ENCODE measurements at regions not wholly inside any gene's neighbourhood (a gene's known extent, or its start where the extent isn't known, plus 50 kb on each side); places are given as distances from the start of the nearest gene placed in this dataset.

DNA sequence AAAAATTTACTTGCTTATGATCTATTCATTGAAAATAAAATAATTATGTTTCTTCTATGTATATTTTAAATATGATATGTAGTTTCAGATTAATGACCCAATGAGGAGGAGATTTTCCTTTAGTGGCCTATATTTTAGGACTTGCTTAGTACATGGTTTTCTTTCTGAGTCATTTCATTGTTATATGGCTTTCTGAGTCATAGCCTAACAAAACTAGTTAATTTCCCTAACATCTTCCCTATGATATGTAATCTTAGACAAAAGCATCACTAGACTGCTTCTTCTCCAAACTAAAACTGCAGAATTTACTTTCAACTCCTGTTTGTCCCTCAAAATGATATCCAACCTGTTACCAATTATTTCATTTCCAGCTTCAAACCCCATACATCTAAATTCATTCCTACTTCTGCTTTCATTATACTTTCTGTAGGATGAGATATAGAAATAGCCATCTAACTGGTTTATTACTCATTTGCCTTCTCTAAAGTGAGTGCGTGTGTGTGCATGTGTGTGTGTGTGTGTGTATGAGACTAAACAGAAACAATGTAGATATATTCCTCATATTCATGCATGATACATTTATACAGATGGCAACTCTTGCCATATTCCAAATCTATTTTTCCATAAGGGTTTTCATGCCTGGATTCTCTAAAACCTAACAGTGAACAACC is 915.0 kb upstream of the GBE1 start:
- H3K23ac ChIP-seq (ENCODE audit: low read length) = no peak overlapping the region
- no peak overlapping the region for H4K8ac ChIP-seq (ENCODE audit: low read depth, low read length)
- no peaks in the 10 kb centered on the region for H3K27me3 ChIP-seq (ENCODE audit: insufficient read depth, low read length)
- no peak overlapping the region for H2BK5ac ChIP-seq (ENCODE audit: low read depth, low read length, poor library complexity)
- H3K36me3 ChIP-seq (ENCODE audit: control insufficient read depth in 1 of 2, insufficient read depth in 2 of 2, low read length in 2 of 2) = no peaks in the 10 kb centered on the region
- H2AK5ac ChIP-seq (ENCODE audit: low read length) = no peak overlapping the region
- no peak overlapping the region for H4K91ac ChIP-seq (ENCODE audit: low read depth, low read length)
- DNase-seq = no peak
- H3K9ac ChIP-seq (ENCODE audit: low read length) = no peak overlapping the region
- H3K14ac ChIP-seq (ENCODE audit: low read length) = no peak overlapping the region
- no peak overlapping the region for H2BK12ac ChIP-seq (ENCODE audit: low read length)
- no peak overlapping the region for H3K4me2 ChIP-seq (ENCODE audit: low read length)
- H3K27ac ChIP-seq (ENCODE audit: low read depth, low read length) = no peak overlapping the region
- no peak overlapping the region for H4K12ac ChIP-seq (ENCODE audit: low read depth, low read length)
- no peak overlapping the region for H3K18ac ChIP-seq (ENCODE audit: low read length)
- no peaks in the 10 kb centered on the region for H3K79me1 ChIP-seq (ENCODE audit: low read length)
- H2AFZ ChIP-seq (ENCODE audit: insufficient read depth, low read length, poor library complexity) = no peak overlapping the region
- H3K9me3 ChIP-seq (ENCODE audit: insufficient read depth, low read depth, low read length) = no peaks in the 10 kb centered on the region
- no CpG with 5 or more reads among the region's 1 CpG for WGBS (ENCODE audit: extremely low coverage, insufficient coverage, insufficient read length)
- H3K4me3 ChIP-seq (ENCODE audit: low read depth, low read length) = no peak overlapping the region
- no peaks in the 10 kb centered on the region for H3K79me2 ChIP-seq (ENCODE audit: control insufficient read depth, insufficient read depth, low read length, poor library complexity)
- H3K4ac ChIP-seq (ENCODE audit: low read depth, low read length) = no peak overlapping the region
- H2BK120ac ChIP-seq (ENCODE audit: insufficient read depth, low read length, poor library complexity) = no peak overlapping the region
- no peaks in the 10 kb centered on the region for H3K4me1 ChIP-seq (ENCODE audit: control insufficient read depth in 1 of 2, insufficient read depth in 2 of 2, low read length in 2 of 2)

DNA sequence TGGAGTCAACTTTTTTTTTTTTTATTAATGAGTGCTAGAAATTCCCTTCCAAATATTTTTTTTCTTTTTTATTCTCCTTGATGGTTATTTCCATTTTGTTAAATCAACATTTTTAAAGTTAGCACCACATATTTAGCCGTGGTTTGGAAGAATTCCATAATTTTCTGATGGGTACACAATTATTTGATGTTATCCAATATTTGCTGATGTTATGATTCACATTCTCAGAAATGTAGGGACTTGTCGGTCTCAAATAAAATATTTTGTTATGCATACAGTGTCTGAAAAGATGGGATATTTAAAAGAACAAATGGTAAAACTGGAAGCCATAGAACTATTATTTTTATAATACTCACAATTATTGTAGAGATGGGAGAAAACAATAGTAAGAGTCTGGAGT is 911.5 kb upstream of the GBE1 start:
- no peaks in the 10 kb centered on the region for H3K4me1 ChIP-seq (ENCODE audit: control insufficient read depth in 1 of 2, insufficient read depth in 2 of 2, low read length in 2 of 2)
- H2BK5ac ChIP-seq (ENCODE audit: low read depth, low read length, poor library complexity) = no peak overlapping the region
- H3K79me2 ChIP-seq (ENCODE audit: control insufficient read depth, insufficient read depth, low read length, poor library complexity) = no peaks in the 10 kb centered on the region
- H3K23ac ChIP-seq (ENCODE audit: low read length) = no peak overlapping the region
- no peak overlapping the region for H3K14ac ChIP-seq (ENCODE audit: low read length)
- no peak overlapping the region for H4K12ac ChIP-seq (ENCODE audit: low read depth, low read length)
- H4K8ac ChIP-seq (ENCODE audit: low read depth, low read length) = no peak overlapping the region
- no peaks in the 10 kb centered on the region for H3K27me3 ChIP-seq (ENCODE audit: insufficient read depth, low read length)
- no peak overlapping the region for H2AFZ ChIP-seq (ENCODE audit: insufficient read depth, low read length, poor library complexity)
- DNase-seq = no peak
- no peak overlapping the region for H3K4ac ChIP-seq (ENCODE audit: low read depth, low read length)
- no peak overlapping the region for H3K27ac ChIP-seq (ENCODE audit: low read depth, low read length)
- H3K4me3 ChIP-seq (ENCODE audit: low read depth, low read length) = no peak overlapping the region
- no peak overlapping the region for H2BK12ac ChIP-seq (ENCODE audit: low read length)
- WGBS (ENCODE audit: extremely low coverage, insufficient coverage, insufficient read length) = no CpG with 5 or more reads among the region's 2 CpGs
- no peak overlapping the region for H4K91ac ChIP-seq (ENCODE audit: low read depth, low read length)
- no peaks in the 10 kb centered on the region for H3K36me3 ChIP-seq (ENCODE audit: control insufficient read depth in 1 of 2, insufficient read depth in 2 of 2, low read length in 2 of 2)
- H3K4me2 ChIP-seq (ENCODE audit: low read length) = no peak overlapping the region
- no peak overlapping the region for H3K9ac ChIP-seq (ENCODE audit: low read length)
- H3K9me3 ChIP-seq (ENCODE audit: insufficient read depth, low read depth, low read length) = no peaks in the 10 kb centered on the region
- no peaks in the 10 kb centered on the region for H3K79me1 ChIP-seq (ENCODE audit: low read length)
- no peak overlapping the region for H2BK120ac ChIP-seq (ENCODE audit: insufficient read depth, low read length, poor library complexity)
- H2AK5ac ChIP-seq (ENCODE audit: low read length) = no peak overlapping the region
- H3K18ac ChIP-seq (ENCODE audit: low read length) = no peak overlapping the region

DNA sequence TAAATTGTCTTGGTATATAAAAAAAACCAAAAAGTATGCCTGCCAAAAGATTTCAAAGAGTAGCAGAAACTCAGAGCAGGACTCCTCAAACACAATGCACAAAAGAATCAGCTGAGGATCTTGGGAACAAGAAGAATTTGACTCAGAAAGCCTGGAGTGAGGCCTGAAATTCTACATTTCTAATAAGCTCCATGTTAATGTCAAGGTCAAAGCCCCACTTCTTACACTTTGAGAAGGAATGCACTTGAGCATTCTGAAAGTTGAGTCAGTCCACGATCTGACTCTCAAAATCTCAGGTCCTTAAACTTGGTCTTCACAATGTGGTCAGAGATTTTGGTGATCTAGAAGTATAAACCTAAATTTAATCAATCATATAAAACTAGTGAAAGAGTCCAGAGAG is 910.0 kb upstream of the GBE1 start:
- no peak overlapping the region for H2BK5ac ChIP-seq (ENCODE audit: low read depth, low read length, poor library complexity)
- H3K18ac ChIP-seq (ENCODE audit: low read length) = no peak overlapping the region
- no peak overlapping the region for H3K27ac ChIP-seq (ENCODE audit: low read depth, low read length)
- no peaks in the 10 kb centered on the region for H3K4me1 ChIP-seq (ENCODE audit: control insufficient read depth in 1 of 2, insufficient read depth in 2 of 2, low read length in 2 of 2)
- no peak overlapping the region for H4K12ac ChIP-seq (ENCODE audit: low read depth, low read length)
- no peaks in the 10 kb centered on the region for H3K36me3 ChIP-seq (ENCODE audit: control insufficient read depth in 1 of 2, insufficient read depth in 2 of 2, low read length in 2 of 2)
- no peak for DNase-seq
- H3K4me2 ChIP-seq (ENCODE audit: low read length) = no peak overlapping the region
- no peaks in the 10 kb centered on the region for H3K27me3 ChIP-seq (ENCODE audit: insufficient read depth, low read length)
- H3K79me2 ChIP-seq (ENCODE audit: control insufficient read depth, insufficient read depth, low read length, poor library complexity) = no peaks in the 10 kb centered on the region
- H3K4ac ChIP-seq (ENCODE audit: low read depth, low read length) = no peak overlapping the region
- no peak overlapping the region for H2BK12ac ChIP-seq (ENCODE audit: low read length)
- H4K8ac ChIP-seq (ENCODE audit: low read depth, low read length) = no peak overlapping the region
- H3K79me1 ChIP-seq (ENCODE audit: low read length) = no peaks in the 10 kb centered on the region
- H3K14ac ChIP-seq (ENCODE audit: low read length) = no peak overlapping the region
- H3K23ac ChIP-seq (ENCODE audit: low read length) = no peak overlapping the region
- no CpG with 5 or more reads among the region's 1 CpG for WGBS (ENCODE audit: extremely low coverage, insufficient coverage, insufficient read length)
- no peak overlapping the region for H4K91ac ChIP-seq (ENCODE audit: low read depth, low read length)
- no peak overlapping the region for H2BK120ac ChIP-seq (ENCODE audit: insufficient read depth, low read length, poor library complexity)
- no peaks in the 10 kb centered on the region for H3K9me3 ChIP-seq (ENCODE audit: insufficient read depth, low read depth, low read length)
- no peak overlapping the region for H2AFZ ChIP-seq (ENCODE audit: insufficient read depth, low read length, poor library complexity)
- no peak overlapping the region for H2AK5ac ChIP-seq (ENCODE audit: low read length)
- no peak overlapping the region for H3K9ac ChIP-seq (ENCODE audit: low read length)
- H3K4me3 ChIP-seq (ENCODE audit: low read depth, low read length) = no peak overlapping the region

DNA sequence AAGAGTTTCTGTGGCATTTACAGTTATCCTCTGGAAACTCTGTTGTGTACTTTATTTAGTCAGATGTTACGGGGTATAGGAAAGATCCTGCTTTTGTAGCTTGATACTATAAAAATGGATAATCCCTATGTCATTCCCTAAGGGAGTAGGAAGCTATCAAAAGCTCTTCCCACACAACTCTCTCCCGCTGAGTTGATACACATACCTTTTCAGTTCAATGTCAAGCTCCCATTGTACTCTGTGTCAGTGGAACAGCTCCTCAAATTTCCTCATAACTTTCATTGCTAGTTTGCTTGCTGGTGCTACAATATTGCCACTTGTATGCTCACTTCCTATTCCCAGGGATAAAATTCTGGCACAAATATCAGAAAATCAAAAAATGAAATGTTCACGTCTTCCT is 893.3 kb upstream of the GBE1 start:
- no peak overlapping the region for H4K8ac ChIP-seq (ENCODE audit: low read depth, low read length)
- H3K79me2 ChIP-seq (ENCODE audit: control insufficient read depth, insufficient read depth, low read length, poor library complexity) = no peaks in the 10 kb centered on the region
- no peak overlapping the region for H2BK5ac ChIP-seq (ENCODE audit: low read depth, low read length, poor library complexity)
- H3K14ac ChIP-seq (ENCODE audit: low read length) = no peak overlapping the region
- H2AK5ac ChIP-seq (ENCODE audit: low read length) = no peak overlapping the region
- H3K4me3 ChIP-seq (ENCODE audit: low read depth, low read length) = no peak overlapping the region
- no CpG with 5 or more reads among the region's 3 CpGs for WGBS (ENCODE audit: extremely low coverage, insufficient coverage, insufficient read length)
- DNase-seq = no peak
- no peak overlapping the region for H2BK12ac ChIP-seq (ENCODE audit: low read length)
- no peak overlapping the region for H4K12ac ChIP-seq (ENCODE audit: low read depth, low read length)
- no peaks in the 10 kb centered on the region for H3K27me3 ChIP-seq (ENCODE audit: insufficient read depth, low read length)
- no peaks in the 10 kb centered on the region for H3K36me3 ChIP-seq (ENCODE audit: control insufficient read depth in 1 of 2, insufficient read depth in 2 of 2, low read length in 2 of 2)
- no peak overlapping the region for H4K91ac ChIP-seq (ENCODE audit: low read depth, low read length)
- no peak overlapping the region for H2AFZ ChIP-seq (ENCODE audit: insufficient read depth, low read length, poor library complexity)
- H3K23ac ChIP-seq (ENCODE audit: low read length) = no peak overlapping the region
- H3K4me2 ChIP-seq (ENCODE audit: low read length) = no peak overlapping the region
- peaks cover 4% of the 10 kb centered on the region for H3K9me3 ChIP-seq (ENCODE audit: insufficient read depth, low read depth, low read length)
- H3K79me1 ChIP-seq (ENCODE audit: low read length) = no peaks in the 10 kb centered on the region
- no peak overlapping the region for H3K4ac ChIP-seq (ENCODE audit: low read depth, low read length)
- H3K9ac ChIP-seq (ENCODE audit: low read length) = no peak overlapping the region
- no peak overlapping the region for H3K18ac ChIP-seq (ENCODE audit: low read length)
- no peaks in the 10 kb centered on the region for H3K4me1 ChIP-seq (ENCODE audit: control insufficient read depth in 1 of 2, insufficient read depth in 2 of 2, low read length in 2 of 2)
- no peak overlapping the region for H3K27ac ChIP-seq (ENCODE audit: low read depth, low read length)
- no peak overlapping the region for H2BK120ac ChIP-seq (ENCODE audit: insufficient read depth, low read length, poor library complexity)

All from trophoblast cell (in vitro differentiated cells and primary cell).